ENCODE measurements at regions not wholly inside any gene's neighbourhood (a gene's known extent, or its start where the extent isn't known, plus 50 kb on each side); places are given as distances from the start of the nearest gene placed in this dataset.

- Histone ChIP-seq H3K79me2 (ENCODE audit: control insufficient read depth, insufficient read depth, low read length, unreplicated experiment) (no peaks in the 10 kb centered on the region), H3K27me3 (ENCODE audit: insufficient read depth, low read length) (no peaks in the 10 kb centered on the region), H3K36me3 (ENCODE audit: insufficient read depth, low read length) (no peaks in the 10 kb centered on the region), H3K4me1 (ENCODE audit: control insufficient read depth, insufficient read depth, low read length, unreplicated experiment) (peaks cover 2% of the 10 kb centered on the region), H3K4me3 (ENCODE audit: low read depth, low read length) (no peak overlapping the region), H3K27ac (ENCODE audit: low read depth, low read length) (no peak overlapping the region), H2AFZ (ENCODE audit: low read length, unreplicated experiment) (no peak overlapping the region)
These were observed 61.7 kb upstream of the PSD2 start for GRCh38 chr5:139733698-139734538.

DNA sequence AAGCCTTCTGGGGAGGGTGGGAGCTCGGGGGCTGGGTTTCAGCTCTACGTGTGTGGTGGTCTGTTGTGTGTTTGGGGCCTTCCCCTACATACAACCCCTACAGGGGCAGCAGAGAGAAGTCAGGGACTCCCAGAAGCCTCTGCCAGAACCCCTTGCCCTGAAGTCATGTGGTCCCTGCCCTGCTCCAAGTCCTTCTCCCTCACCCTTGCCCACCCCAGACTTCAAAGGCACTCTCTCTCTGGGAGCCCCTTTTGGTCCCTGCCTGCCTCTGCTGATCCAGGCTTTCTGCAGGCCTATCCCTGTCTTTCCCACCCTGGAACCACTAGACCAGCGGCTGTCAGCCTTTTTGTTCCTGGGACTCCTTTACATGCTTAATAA, 61.1 kb upstream of the PSD2 start:
- H3K4me1 ChIP-seq (ENCODE audit: control insufficient read depth, insufficient read depth, low read length, unreplicated experiment), result peaks cover 7% of the 10 kb centered on the region
- no peaks in the 10 kb centered on the region for H3K36me3 ChIP-seq (ENCODE audit: insufficient read depth, low read length)
- H2AFZ ChIP-seq (ENCODE audit: low read length, unreplicated experiment), result no peak overlapping the region
- no peaks in the 10 kb centered on the region for H3K27me3 ChIP-seq (ENCODE audit: insufficient read depth, low read length)
- H3K4me3 ChIP-seq (ENCODE audit: low read depth, low read length), result no peak overlapping the region
- no peaks in the 10 kb centered on the region for H3K79me2 ChIP-seq (ENCODE audit: control insufficient read depth, insufficient read depth, low read length, unreplicated experiment)
- no peak overlapping the region for H3K27ac ChIP-seq (ENCODE audit: low read depth, low read length)

GRCh38 chr5:139738193-139739149, 57.1 kb upstream of the PSD2 start:
- H3K36me3 ChIP-seq (ENCODE audit: insufficient read depth, low read length), result no peaks in the 10 kb centered on the region
- no peak overlapping the region for H3K27ac ChIP-seq (ENCODE audit: low read depth, low read length)
- H2AFZ ChIP-seq (ENCODE audit: low read length, unreplicated experiment), result no peak overlapping the region
- peaks cover 8% of the 10 kb centered on the region for H3K4me1 ChIP-seq (ENCODE audit: control insufficient read depth, insufficient read depth, low read length, unreplicated experiment)
- H3K27me3 ChIP-seq (ENCODE audit: insufficient read depth, low read length), result no peaks in the 10 kb centered on the region
- H3K4me3 ChIP-seq (ENCODE audit: low read depth, low read length), result no peak overlapping the region
- H3K79me2 ChIP-seq (ENCODE audit: control insufficient read depth, insufficient read depth, low read length, unreplicated experiment), result no peaks in the 10 kb centered on the region

DNA sequence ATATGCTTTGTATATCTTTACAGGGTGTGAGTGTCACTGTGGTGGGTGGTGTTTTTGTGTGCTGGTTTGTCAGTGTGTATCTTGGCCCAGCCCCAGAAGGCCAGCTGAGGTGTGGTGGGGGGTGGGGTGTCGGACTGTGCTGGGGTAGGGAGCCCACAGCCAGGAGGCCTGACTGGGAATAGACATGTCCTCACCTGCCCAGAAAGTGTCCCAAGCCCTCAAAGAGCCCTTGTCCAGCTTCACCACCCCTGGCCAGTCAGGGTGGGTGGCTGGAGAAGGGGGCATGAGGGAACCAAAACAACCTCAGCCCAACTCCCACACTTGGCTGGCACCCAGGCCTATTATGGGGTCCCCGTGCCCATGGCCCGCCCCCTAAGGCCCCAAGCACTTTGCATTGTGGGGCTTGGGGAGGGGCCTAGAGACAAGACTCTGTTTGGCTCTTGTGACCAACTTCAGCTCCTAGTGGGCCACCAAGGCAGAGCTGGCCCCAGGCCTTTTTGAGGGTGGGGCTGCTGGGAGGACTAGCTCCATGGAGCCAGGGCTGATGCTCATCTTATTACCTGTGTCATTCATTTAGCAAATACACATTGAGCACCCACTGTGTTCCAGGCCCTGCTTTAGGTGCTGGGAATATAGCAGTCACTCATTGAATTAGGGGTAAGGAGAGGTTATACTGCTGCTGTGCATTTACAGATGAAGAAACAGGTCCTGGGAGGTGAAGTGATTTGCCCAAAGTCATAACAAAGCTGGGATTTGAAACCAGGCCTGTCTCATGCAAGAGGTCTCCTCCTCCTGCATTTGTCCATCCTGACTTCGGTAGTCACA, 56.2 kb upstream of the PSD2 start:
- Histone ChIP-seq H3K4me1 (ENCODE audit: control insufficient read depth, insufficient read depth, low read length, unreplicated experiment) (peaks cover 10% of the 10 kb centered on the region), H2AFZ (ENCODE audit: low read length, unreplicated experiment) (no peak overlapping the region), H3K27ac (ENCODE audit: low read depth, low read length) (no peak overlapping the region), H3K79me2 (ENCODE audit: control insufficient read depth, insufficient read depth, low read length, unreplicated experiment) (no peaks in the 10 kb centered on the region), H3K36me3 (ENCODE audit: insufficient read depth, low read length) (no peaks in the 10 kb centered on the region), H3K27me3 (ENCODE audit: insufficient read depth, low read length) (no peaks in the 10 kb centered on the region), H3K4me3 (ENCODE audit: low read depth, low read length) (no peak overlapping the region)

DNA sequence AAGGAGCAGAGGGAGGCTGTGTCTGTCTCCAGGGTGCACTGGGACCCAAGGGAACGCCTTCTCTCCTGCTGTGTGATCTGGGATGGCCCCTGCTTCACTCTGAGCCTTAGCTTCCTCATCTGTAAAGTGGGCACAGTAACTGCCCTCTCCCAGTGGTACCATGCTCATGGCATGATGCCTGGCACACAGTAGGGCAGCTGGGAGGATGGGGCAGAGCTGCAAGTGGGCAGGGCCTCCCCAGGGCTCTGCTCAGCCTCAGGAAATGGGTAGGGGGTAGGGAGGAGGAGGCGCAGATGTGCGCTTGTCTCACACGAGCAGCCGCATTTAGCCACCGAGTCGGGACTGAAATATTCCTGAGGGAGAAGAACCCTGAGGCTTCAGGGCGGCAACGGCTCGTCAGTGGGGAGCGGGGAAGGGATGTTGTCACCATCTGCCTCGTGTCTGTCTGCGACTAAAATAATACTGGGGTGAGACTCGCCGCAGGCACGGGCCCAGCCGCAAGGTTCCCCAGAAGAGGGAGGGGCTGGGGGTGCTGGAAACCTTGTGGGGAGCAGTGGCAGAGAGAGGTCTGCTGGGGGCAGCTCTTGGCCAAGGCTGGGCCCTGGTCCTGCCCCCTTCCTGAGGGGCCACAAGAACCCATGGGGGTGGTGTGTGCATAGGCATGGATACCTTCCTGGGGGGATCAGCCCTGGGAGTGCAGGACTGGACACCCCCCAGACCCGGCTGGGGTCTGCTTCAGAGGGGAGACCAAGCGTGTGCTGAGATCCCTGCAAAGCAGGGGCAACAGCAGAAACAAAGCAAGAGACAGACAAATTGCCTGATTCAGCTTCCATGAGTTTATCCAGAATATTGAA, 55.2 kb upstream of the PSD2 start:
- H3K4me1 ChIP-seq (ENCODE audit: control insufficient read depth, insufficient read depth, low read length, unreplicated experiment), result peaks cover 20% of the 10 kb centered on the region
- no peak overlapping the region for H3K27ac ChIP-seq (ENCODE audit: low read depth, low read length)
- H3K27me3 ChIP-seq (ENCODE audit: insufficient read depth, low read length), result no peaks in the 10 kb centered on the region
- no peak overlapping the region for H3K4me3 ChIP-seq (ENCODE audit: low read depth, low read length)
- no peaks in the 10 kb centered on the region for H3K79me2 ChIP-seq (ENCODE audit: control insufficient read depth, insufficient read depth, low read length, unreplicated experiment)
- H3K36me3 ChIP-seq (ENCODE audit: insufficient read depth, low read length), result no peaks in the 10 kb centered on the region
- no peak overlapping the region for H2AFZ ChIP-seq (ENCODE audit: low read length, unreplicated experiment)

DNA sequence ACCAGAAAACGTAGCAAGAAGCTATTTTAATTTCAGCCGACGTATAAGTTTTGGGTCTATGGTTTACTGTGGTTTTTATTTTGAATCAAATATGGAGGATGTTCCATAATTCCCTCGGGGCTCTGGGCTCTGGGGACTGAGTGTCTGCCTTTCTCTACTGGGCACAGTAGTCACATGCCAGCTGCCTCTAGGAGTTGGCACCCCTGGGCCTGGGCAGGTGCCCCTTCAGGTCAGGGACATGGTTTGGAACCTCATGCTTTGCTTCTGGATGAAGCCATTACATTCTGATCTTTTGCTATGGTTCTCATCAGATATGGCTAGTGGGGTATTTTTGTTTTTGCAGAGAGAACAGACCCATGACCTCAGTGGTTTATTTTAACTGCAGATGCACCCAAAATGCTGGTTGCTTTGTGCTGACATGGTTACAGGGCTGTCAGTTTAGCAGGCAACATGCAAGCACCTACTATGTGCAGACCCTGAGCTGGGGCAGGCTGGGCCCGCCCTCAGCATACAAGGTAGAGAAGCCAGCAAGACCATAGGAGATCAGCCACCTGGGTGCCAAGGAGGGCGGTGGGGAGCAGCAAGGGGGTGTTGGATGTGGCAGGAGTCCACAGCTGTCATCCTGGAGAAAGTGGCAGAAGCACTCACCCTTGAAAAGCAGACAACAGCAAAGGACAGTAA, 54.5 kb upstream of the PSD2 start:
- Histone ChIP-seq H3K27ac (ENCODE audit: low read depth, low read length) (no peak overlapping the region), H3K27me3 (ENCODE audit: insufficient read depth, low read length) (no peaks in the 10 kb centered on the region), H2AFZ (ENCODE audit: low read length, unreplicated experiment) (no peak overlapping the region), H3K36me3 (ENCODE audit: insufficient read depth, low read length) (no peaks in the 10 kb centered on the region), H3K79me2 (ENCODE audit: control insufficient read depth, insufficient read depth, low read length, unreplicated experiment) (no peaks in the 10 kb centered on the region), H3K4me1 (ENCODE audit: control insufficient read depth, insufficient read depth, low read length, unreplicated experiment) (peaks cover 27% of the 10 kb centered on the region), H3K4me3 (ENCODE audit: low read depth, low read length) (no peak overlapping the region)

GRCh38 chr5:139741823-139742172, 53.8 kb upstream of the PSD2 start:
- Histone ChIP-seq H3K4me3 (ENCODE audit: low read depth, low read length) (no peak overlapping the region), H3K27ac (ENCODE audit: low read depth, low read length) (no peak overlapping the region), H3K4me1 (ENCODE audit: control insufficient read depth, insufficient read depth, low read length, unreplicated experiment) (peaks cover 31% of the 10 kb centered on the region), H3K27me3 (ENCODE audit: insufficient read depth, low read length) (no peaks in the 10 kb centered on the region), H3K79me2 (ENCODE audit: control insufficient read depth, insufficient read depth, low read length, unreplicated experiment) (no peaks in the 10 kb centered on the region), H3K36me3 (ENCODE audit: insufficient read depth, low read length) (no peaks in the 10 kb centered on the region), H2AFZ (ENCODE audit: low read length, unreplicated experiment) (no peak overlapping the region)

DNA sequence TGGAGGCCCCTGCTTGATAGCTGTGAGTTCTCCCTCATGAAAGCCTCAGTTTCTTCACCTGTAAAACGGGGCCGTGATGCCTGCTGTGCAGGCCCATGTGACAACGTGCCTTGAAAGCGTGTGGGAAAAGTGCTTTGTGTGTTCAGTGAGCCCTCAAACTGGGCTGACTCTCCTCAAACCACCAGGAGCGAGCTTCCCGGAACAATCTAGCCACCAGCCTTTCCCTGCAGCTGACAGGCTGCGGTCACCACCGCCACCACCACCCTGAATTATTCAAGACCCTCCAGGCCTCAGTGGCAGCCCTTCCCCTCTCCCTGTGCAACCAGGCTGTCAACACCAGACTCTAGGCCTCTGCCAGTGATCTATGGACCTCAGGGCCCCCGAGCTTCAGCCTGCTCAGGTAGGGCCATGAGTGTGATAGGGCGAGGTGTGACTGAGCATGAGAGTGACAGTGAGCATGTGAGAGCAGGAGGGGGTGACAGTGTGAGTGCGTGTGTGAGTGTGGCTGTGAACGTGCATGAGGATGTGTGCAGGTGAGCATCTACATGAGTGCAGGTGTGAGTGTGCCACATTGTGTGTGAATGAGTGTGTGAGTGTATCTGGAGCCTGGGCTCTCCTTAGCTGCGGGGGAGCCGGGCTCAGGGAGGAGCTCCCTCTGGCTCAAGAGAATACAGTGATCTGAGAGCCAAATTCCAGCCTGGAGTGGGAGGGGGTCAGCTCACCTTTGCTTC, 53.3 kb upstream of the PSD2 start:
- H3K4me1 ChIP-seq (ENCODE audit: control insufficient read depth, insufficient read depth, low read length, unreplicated experiment), result peaks cover 36% of the 10 kb centered on the region
- H3K27me3 ChIP-seq (ENCODE audit: insufficient read depth, low read length), result no peaks in the 10 kb centered on the region
- H3K27ac ChIP-seq (ENCODE audit: low read depth, low read length), result no peak overlapping the region
- no peaks in the 10 kb centered on the region for H3K79me2 ChIP-seq (ENCODE audit: control insufficient read depth, insufficient read depth, low read length, unreplicated experiment)
- no peak overlapping the region for H3K4me3 ChIP-seq (ENCODE audit: low read depth, low read length)
- no peaks in the 10 kb centered on the region for H3K36me3 ChIP-seq (ENCODE audit: insufficient read depth, low read length)
- H2AFZ ChIP-seq (ENCODE audit: low read length, unreplicated experiment), result no peak overlapping the region

Measured in ACC112 (cell line).